ENCODE measurements at regions not wholly inside any gene's neighbourhood (a gene's known extent, or its start where the extent isn't known, plus 50 kb on each side); places are given as distances from the start of the nearest gene placed in this dataset.

DNA sequence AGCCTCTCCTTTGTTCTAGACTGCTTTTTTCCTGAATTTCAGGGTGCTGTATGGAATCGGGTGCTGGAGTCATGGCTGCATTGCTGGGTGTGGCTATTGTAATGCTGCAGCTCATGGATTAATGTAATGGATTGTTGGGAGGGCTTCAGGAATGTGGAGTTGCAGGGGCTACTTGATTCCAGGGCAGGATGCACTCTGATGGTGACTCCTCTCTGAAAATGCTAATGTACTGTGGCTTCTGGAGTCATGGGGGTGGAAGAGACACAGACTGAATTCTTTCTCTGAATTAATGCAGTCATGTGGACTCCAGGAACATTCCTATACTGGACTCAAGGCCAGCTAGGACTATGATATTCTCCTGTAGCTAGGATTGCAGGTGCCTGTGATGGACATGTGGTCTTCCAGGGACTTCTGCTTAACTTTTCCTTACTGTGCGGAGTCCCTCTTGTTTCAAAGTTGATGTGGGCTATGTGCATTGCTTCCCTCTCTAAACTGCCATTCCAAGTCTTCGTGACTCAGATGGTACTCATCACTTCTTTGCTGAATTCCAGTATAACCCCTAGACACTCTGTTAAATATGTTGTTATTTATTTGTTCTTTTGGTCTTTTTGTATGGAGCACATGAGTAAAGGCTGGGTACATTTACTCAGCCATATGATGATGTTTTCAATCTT is 396.2 kb downstream of the KCTD16 start:
- Histone ChIP-seq H3K36me3 (ENCODE audit: insufficient read depth, low read length) (no peaks in the 10 kb centered on the region), H3K4me3 (no peak overlapping the region), H3K9ac (ENCODE audit: insufficient read length) (no peak overlapping the region), H3K9me3 (ENCODE audit: low read depth, low read length) (no peaks in the 10 kb centered on the region), H3K27ac (no peak overlapping the region)
- TF ChIP-seq POLR2AphosphoS5 (IDR thresholded peaks at IDR 0.05; ENCODE audit: borderline replicate concordance, low read depth, low read length) (no peak), FOXP2 (optimal IDR thresholded peaks at IDR 0.05; ENCODE audit: control extremely low read depth, extremely low read length, insufficient read depth) (no peak), EZH2 (IDR thresholded peaks at IDR 0.05) (no peak)
- DNase-seq (ENCODE audit: low read depth, low spot score): no peak

DNA sequence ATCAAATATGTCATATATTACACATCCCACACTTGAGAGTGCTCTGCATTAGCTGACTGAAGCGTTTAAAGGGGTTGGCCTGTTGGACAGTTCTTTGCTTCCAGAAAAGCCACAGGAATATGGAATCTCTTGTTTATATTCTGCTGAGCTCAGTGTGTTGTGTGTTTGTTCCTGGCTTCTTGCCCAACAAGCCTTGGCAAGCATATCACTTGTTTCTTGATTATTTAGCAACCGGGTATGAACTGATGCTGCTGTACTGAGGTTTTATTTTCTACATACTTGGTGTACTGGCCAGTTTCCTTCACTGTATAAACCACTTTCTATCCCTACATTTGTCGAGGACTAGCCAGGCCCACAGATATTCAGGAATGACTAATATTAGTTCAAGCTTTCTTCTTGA is 378.9 kb downstream of the KCTD16 start:
- TF ChIP-seq POLR2AphosphoS5 (IDR thresholded peaks at IDR 0.05; ENCODE audit: borderline replicate concordance, low read depth, low read length): no peak
- no peak for TF ChIP-seq EZH2 (IDR thresholded peaks at IDR 0.05)
- no peak for TF ChIP-seq FOXP2 (optimal IDR thresholded peaks at IDR 0.05; ENCODE audit: control extremely low read depth, extremely low read length, insufficient read depth)
- Histone ChIP-seq H3K9ac (ENCODE audit: insufficient read length) (no peak overlapping the region), H3K9me3 (ENCODE audit: low read depth, low read length) (no peaks in the 10 kb centered on the region), H3K27ac (no peak overlapping the region), H3K4me3 (no peak overlapping the region), H3K36me3 (ENCODE audit: insufficient read depth, low read length) (no peaks in the 10 kb centered on the region)
- DNase-seq (ENCODE audit: low read depth, low spot score): no peak

- H3K4me3 ChIP-seq: no peak overlapping the region
- no peak overlapping the region for H3K27ac ChIP-seq
- no peak for DNase-seq (ENCODE audit: low read depth, low spot score)
- TF ChIP-seq POLR2AphosphoS5 (IDR thresholded peaks at IDR 0.05; ENCODE audit: borderline replicate concordance, low read depth, low read length): no peak
- no peak for TF ChIP-seq FOXP2 (optimal IDR thresholded peaks at IDR 0.05; ENCODE audit: control extremely low read depth, extremely low read length, insufficient read depth)
- TF ChIP-seq EZH2 (IDR thresholded peaks at IDR 0.05): no peak
- H3K36me3 ChIP-seq (ENCODE audit: insufficient read depth, low read length): no peaks in the 10 kb centered on the region
- H3K9me3 ChIP-seq (ENCODE audit: low read depth, low read length): no peaks in the 10 kb centered on the region
- H3K9ac ChIP-seq (ENCODE audit: insufficient read length): no peak overlapping the region
Measured at GRCh38 chr5:144548936-144549335, 378.3 kb downstream of the KCTD16 start.

GRCh38 chr5:144547098-144547499 is 376.4 kb downstream of the KCTD16 start:
- Histone ChIP-seq H3K36me3 (ENCODE audit: insufficient read depth, low read length) (no peaks in the 10 kb centered on the region), H3K9me3 (ENCODE audit: low read depth, low read length) (no peaks in the 10 kb centered on the region), H3K4me3 (no peak overlapping the region), H3K9ac (ENCODE audit: insufficient read length) (no peak overlapping the region), H3K27ac (no peak overlapping the region)
- TF ChIP-seq POLR2AphosphoS5 (IDR thresholded peaks at IDR 0.05; ENCODE audit: borderline replicate concordance, low read depth, low read length) (no peak), EZH2 (IDR thresholded peaks at IDR 0.05) (no peak), FOXP2 (optimal IDR thresholded peaks at IDR 0.05; ENCODE audit: control extremely low read depth, extremely low read length, insufficient read depth) (no peak)
- DNase-seq (ENCODE audit: low read depth, low spot score): no peak

- no peak for TF ChIP-seq FOXP2 (optimal IDR thresholded peaks at IDR 0.05; ENCODE audit: control extremely low read depth, extremely low read length, insufficient read depth)
- TF ChIP-seq EZH2 (IDR thresholded peaks at IDR 0.05): no peak
- TF ChIP-seq POLR2AphosphoS5 (IDR thresholded peaks at IDR 0.05; ENCODE audit: borderline replicate concordance, low read depth, low read length): no peak
- no peak overlapping the region for H3K9ac ChIP-seq (ENCODE audit: insufficient read length)
- H3K9me3 ChIP-seq (ENCODE audit: low read depth, low read length): no peaks in the 10 kb centered on the region
- H3K4me3 ChIP-seq: no peak overlapping the region
- no peak for DNase-seq (ENCODE audit: low read depth, low spot score)
- H3K27ac ChIP-seq: no peak overlapping the region
- no peaks in the 10 kb centered on the region for H3K36me3 ChIP-seq (ENCODE audit: insufficient read depth, low read length)
Measured at GRCh38 chr5:144538845-144539244, 368.2 kb downstream of the KCTD16 start.

Data from SK-N-MC (cell line).